ENCODE measurements at regions not wholly inside any gene's neighbourhood (a gene's known extent, or its start where the extent isn't known, plus 50 kb on each side); places are given as distances from the start of the nearest gene placed in this dataset.
"Not testable (repeated sequence)": the region's sequence is repeated elsewhere in the genome, so short reads cannot be mapped to it uniquely, and the experiment has no call there.

DNA sequence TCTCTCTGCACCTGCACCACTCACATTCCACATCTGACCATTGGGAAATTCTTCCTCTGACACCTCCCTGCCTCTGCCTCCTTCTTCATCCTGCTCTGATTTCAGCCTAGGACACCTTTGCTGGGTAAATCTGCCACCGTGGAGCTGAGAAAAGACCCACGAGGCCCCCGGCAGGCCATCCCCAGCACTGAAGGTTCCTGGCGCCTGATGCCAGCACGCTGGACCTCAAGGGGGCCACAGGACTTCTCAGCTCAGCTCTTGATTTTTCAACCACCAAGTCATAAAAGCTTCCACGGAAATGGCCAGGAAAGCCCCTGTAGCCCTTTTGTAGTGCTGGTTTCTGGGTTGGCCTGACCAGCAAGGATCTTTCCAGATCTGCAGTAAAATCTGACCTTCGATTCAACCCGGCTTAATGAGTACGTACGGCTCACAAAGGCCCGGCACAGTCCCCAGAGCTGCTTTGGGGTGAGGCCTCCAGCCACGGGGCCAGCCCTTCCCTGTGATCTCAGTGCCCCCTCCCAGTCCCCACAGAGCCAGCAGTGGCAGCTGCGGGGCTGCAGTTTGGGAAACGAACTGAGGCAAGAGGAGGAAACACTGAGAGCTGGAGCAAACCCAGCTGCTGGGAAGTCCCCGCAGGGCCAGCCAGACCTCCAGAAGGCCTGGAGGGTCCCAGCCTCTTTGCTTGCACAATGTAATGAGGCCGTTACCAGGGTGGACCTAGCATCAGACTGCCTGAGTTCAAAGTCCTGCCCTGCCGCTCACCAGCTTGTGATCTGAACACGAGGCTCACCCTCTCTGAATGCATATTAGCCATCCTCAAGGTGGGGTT is 157.5 kb downstream of the BMP7 start:
- ATAC-seq (no peak), DNase-seq (no peak)
- H3K27ac ChIP-seq (ENCODE audit: low read length): no peak overlapping the region
- no peaks in the 10 kb centered on the region for H3K79me2 ChIP-seq (ENCODE audit: low read length)
- H3K9ac ChIP-seq (ENCODE audit: low read length): no peak overlapping the region
- intact Hi-C loops (cut with micrococcal nuclease): no loop called here
- H3K27me3 ChIP-seq (ENCODE audit: low read length): peaks cover 33% of the 10 kb centered on the region
- H3F3A ChIP-seq (ENCODE audit: low read length, unreplicated experiment): no peaks in the 10 kb centered on the region
- no peak overlapping the region for H3K4me2 ChIP-seq (ENCODE audit: low read length)
- no peak overlapping the region for H3K4me3 ChIP-seq (ENCODE audit: low read length)
- TF ChIP-seq EZH2phosphoT487 (IDR thresholded peaks at IDR 0.05; ENCODE audit: borderline replicate concordance, low read length): no peak
- no peak for TF ChIP-seq EZH2 (IDR thresholded peaks at IDR 0.05; ENCODE audit: low read length, unreplicated experiment)
- TF ChIP-seq CTCF (conservative IDR thresholded peaks at IDR 0.05; ENCODE audit: low read depth, low read length): no peak
- no peaks in the 10 kb centered on the region for H3K9me2 ChIP-seq (replicated peaks; ENCODE audit: low read length)
- no peaks in the 10 kb centered on the region for H4K20me1 ChIP-seq (ENCODE audit: low read length)
- H2AFZ ChIP-seq (ENCODE audit: low read length): no peak overlapping the region
- H3K36me3 ChIP-seq (ENCODE audit: low read depth, low read length): no peaks in the 10 kb centered on the region
- ChIA-PET CTCF (interaction anchor here (0.6 kb wide), 1 partner anchor 207 kb away, joined by 3 read pairs; no protein-coding TSS in a partner anchor), POLR2A (ENCODE audit: unreplicated experiment) (no interaction called here)
- no peaks in the 10 kb centered on the region for H3K9me3 ChIP-seq (ENCODE audit: low read length)
- BruUV-seq (replicated peaks): no TSS peak
- H3K4me1 ChIP-seq (ENCODE audit: insufficient read depth, low read length): no peaks in the 10 kb centered on the region

DNA sequence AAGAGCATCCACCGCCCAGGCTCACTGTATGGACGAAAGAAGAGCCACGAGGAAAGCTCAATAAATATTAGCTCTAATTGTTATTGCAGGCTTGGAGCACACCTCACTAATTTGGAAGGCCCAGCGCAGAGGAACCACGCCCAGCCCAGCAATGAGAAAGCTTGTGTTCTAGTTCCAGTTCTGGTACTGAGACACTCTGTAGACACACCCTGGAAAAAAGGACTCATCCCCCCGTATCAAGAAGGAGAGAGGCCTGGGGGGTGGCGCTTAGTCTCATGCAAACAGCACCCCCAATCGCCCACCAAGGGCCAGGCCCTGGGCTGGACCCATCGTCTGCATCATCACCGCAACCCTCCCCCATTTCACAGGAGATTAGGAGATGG is 156.9 kb downstream of the BMP7 start:
- Histone ChIP-seq H3K4me2 (ENCODE audit: low read length) (no peak overlapping the region), H3K9me3 (ENCODE audit: low read length) (no peaks in the 10 kb centered on the region), H3K9me2 (replicated peaks; ENCODE audit: low read length) (no peaks in the 10 kb centered on the region), H3K27ac (ENCODE audit: low read length) (no peak overlapping the region), H3K4me1 (ENCODE audit: insufficient read depth, low read length) (no peaks in the 10 kb centered on the region), H4K20me1 (ENCODE audit: low read length) (no peaks in the 10 kb centered on the region), H3K36me3 (ENCODE audit: low read depth, low read length) (no peaks in the 10 kb centered on the region), H3K27me3 (ENCODE audit: low read length) (peaks cover 27% of the 10 kb centered on the region), H3K4me3 (ENCODE audit: low read length) (no peak overlapping the region), H2AFZ (ENCODE audit: low read length) (no peak overlapping the region), H3K9ac (ENCODE audit: low read length) (no peak overlapping the region), H3K79me2 (ENCODE audit: low read length) (no peaks in the 10 kb centered on the region), H3F3A (ENCODE audit: low read length, unreplicated experiment) (no peaks in the 10 kb centered on the region)
- ATAC-seq: no peak
- POLR2A ChIA-PET (ENCODE audit: unreplicated experiment): no interaction called here
- no TSS peak for BruUV-seq (replicated peaks)
- intact Hi-C loops (cut with micrococcal nuclease): no loop called here
- DNase-seq: no peak
- CTCF ChIA-PET: no interaction called here
- TF ChIP-seq CTCF (conservative IDR thresholded peaks at IDR 0.05; ENCODE audit: low read depth, low read length) (no peak), EZH2 (IDR thresholded peaks at IDR 0.05; ENCODE audit: low read length, unreplicated experiment) (no peak), EZH2phosphoT487 (IDR thresholded peaks at IDR 0.05; ENCODE audit: borderline replicate concordance, low read length) (no peak)

DNA sequence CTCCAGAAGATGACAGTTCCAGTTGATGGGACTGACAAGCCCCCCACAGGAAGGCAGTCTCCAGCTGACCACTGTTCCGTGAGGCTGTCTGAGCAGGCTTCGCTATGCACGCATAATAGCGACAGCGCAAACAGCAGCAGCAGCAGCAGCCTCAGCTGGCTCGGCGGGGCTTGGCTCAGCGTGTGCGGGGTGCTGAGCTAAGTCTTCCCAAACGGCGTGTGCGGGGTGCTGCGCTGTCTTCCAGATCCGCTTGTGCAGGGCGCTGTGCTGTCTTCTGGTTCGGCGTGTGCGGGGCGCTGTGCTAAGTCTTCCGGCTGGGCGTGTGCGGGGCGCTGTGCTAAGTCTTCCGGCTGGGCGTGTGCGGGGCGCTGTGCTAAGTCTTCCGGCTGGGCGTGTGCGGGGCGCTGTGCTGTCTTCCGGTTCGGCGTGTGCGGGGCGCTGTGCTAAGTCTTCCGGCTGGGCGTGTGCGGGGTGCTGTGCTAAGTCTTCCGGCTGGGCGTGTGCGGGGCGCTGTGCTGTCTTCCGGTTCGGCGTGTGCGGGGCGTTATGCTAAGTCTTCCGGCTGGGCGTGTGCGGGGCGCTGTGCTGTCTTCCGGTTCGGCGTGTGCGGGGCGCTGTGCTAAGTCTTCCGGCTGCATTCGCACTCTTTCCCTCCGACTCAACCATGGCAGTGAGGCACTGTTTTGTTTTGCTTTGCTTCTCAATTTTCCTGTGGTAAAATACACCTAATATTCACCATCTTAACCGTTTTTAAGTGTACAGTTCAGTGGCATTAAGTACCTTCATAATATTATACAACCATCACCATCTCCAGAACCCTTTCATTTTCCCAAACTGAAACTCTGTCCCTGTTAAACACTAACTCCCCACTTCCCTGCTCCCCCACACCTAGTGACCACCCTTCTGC is 156.1 kb downstream of the BMP7 start:
- H3K4me1 ChIP-seq (ENCODE audit: insufficient read depth, low read length); H3K4me2 ChIP-seq (ENCODE audit: low read length); H3K9me3 ChIP-seq (ENCODE audit: low read length); H3K4me3 ChIP-seq (ENCODE audit: low read length); H2AFZ ChIP-seq (ENCODE audit: low read length); H3K9me2 ChIP-seq (replicated peaks; ENCODE audit: low read length); POLR2A ChIA-PET (ENCODE audit: unreplicated experiment); CTCF ChIA-PET; H3K9ac ChIP-seq (ENCODE audit: low read length); BruUV-seq (replicated peaks); H3K36me3 ChIP-seq (ENCODE audit: low read depth, low read length); ATAC-seq; H3K27ac ChIP-seq (ENCODE audit: low read length); DNase-seq; H3F3A ChIP-seq (ENCODE audit: low read length, unreplicated experiment); H4K20me1 ChIP-seq (ENCODE audit: low read length); H3K79me2 ChIP-seq (ENCODE audit: low read length); intact Hi-C loops (cut with micrococcal nuclease): not testable (repeated sequence)
- H3K27me3 ChIP-seq (ENCODE audit: low read length): peaks cover 19% of the 10 kb centered on the region

Data from PC-3 (cell line).